Suprapubic skin (tissue), 4 donors: ENCODE measurements at regions not wholly inside any gene's neighbourhood (a gene's known extent, or its start where the extent isn't known, plus 50 kb on each side); places are given as distances from the start of the nearest gene placed in this dataset.

Experiments used
- DNase-seq, 2 donors: peaks; one replicate each; pipeline ENCODE4 v3.0.0-alpha.2; 2019; ENCODE audit warnings: low spot score in 2 of 2
- H3K27ac ChIP-seq: fragments of 200-600 bp; sonication (generic); one replicate; pipeline ENCODE4 v1.5.1; 2019
- H3K27me3 ChIP-seq: fragments of 200-600 bp; sonication (generic); one replicate; pipeline ENCODE4 v1.5.1; 2019
- H3K36me3 ChIP-seq: fragments of 200-600 bp; sonication (generic); one replicate; pipeline ENCODE4 v1.5.1; 2019
- H3K4me1 ChIP-seq: fragments of 200-600 bp; sonication (generic); one replicate; pipeline ENCODE4 v1.5.1; 2019
- H3K4me3 ChIP-seq: fragments of 200-600 bp; sonication (generic); one replicate; pipeline ENCODE4 v1.5.1; 2019; ENCODE audit warnings: mild to moderate bottlenecking
- H3K9me3 ChIP-seq: fragments of 200-600 bp; sonication (generic); one replicate; pipeline ENCODE4 v1.5.1; 2019
- CTCF ChIP-seq, 2 donors: fragments of 200-600 bp in 1 of 2; fragments of 450-650 bp in 1 of 2; sonication (generic) in 1 of 2; IDR thresholded peaks; one replicate each; pipeline ENCODE4 v1.5.1; 2016 to 2019; ENCODE audit warnings: antibody characterized with exemption in 2 of 2, mild to moderate bottlenecking in 1 of 2, moderate library complexity in 1 of 2
- EP300 ChIP-seq: sonication (generic); formaldehyde crosslinking; IDR thresholded peaks from one replicate; pipeline ENCODE4 v1.6.1; 2017; ENCODE audit warnings: antibody characterized with exemption
- POLR2A ChIP-seq, 2 donors: fragments of 450-650 bp; IDR thresholded peaks; one replicate each; pipeline ENCODE4 v1.6.1; 2017; ENCODE audit warnings: antibody characterized with exemption in 2 of 2, mild to moderate bottlenecking in 2 of 2, moderate library complexity in 2 of 2
- POLR2AphosphoS5 ChIP-seq, 3 donors: sonication (generic); formaldehyde crosslinking; IDR thresholded peaks; one replicate each; pipeline ENCODE4 v1.6.1; 2017; ENCODE audit warnings: antibody characterized with exemption in 3 of 3
- WGBS: methylation state at CpG from one replicate; pipeline ENCODE4 v1.1.5; 2018; 5-methylcytosine and 5-hydroxymethylcytosine counted together

- DNase-seq = no peak
- Histone ChIP-seq H3K36me3 (no peaks in the 10 kb centered on the region), H3K9me3 (no peaks in the 10 kb centered on the region), H3K27ac (no peak overlapping the region), H3K4me1 (no peaks in the 10 kb centered on the region), H3K4me3 (no peak overlapping the region), H3K27me3 (no peaks in the 10 kb centered on the region)
- TF ChIP-seq EP300 (no peak), POLR2A (IDR thresholded peaks at IDR 0.05) (no peak), POLR2AphosphoS5 (IDR thresholded peaks at IDR 0.05) (no peak), CTCF (IDR thresholded peaks at IDR 0.05) (no peak)
- WGBS = 74% methylated on average over 2 of the region's 2 CpGs
Observed at GRCh38 chr3:174488527-174488926, 370.6 kb upstream of the NAALADL2 start.

- Histone ChIP-seq H3K27me3 (no peaks in the 10 kb centered on the region), H3K9me3 (no peaks in the 10 kb centered on the region), H3K36me3 (no peaks in the 10 kb centered on the region), H3K4me1 (peaks cover 7% of the 10 kb centered on the region), H3K4me3 (no peak overlapping the region), H3K27ac (no peak overlapping the region)
- no peak for TF ChIP-seq EP300
- no peak for TF ChIP-seq POLR2AphosphoS5 (IDR thresholded peaks at IDR 0.05)
- TF ChIP-seq POLR2A (IDR thresholded peaks at IDR 0.05) = no peak
- no peak for TF ChIP-seq CTCF (IDR thresholded peaks at IDR 0.05)
- DNase-seq = no peak
- WGBS = 22% methylated on average over 4 of the region's 4 CpGs
Observed at GRCh38 chr3:174495311-174495710, 363.8 kb upstream of the NAALADL2 start.

- H3K27ac ChIP-seq = no peak overlapping the region
- H3K4me1 ChIP-seq = peaks cover 7% of the 10 kb centered on the region
- no peak for DNase-seq
- no peak overlapping the region for H3K4me3 ChIP-seq
- H3K9me3 ChIP-seq = no peaks in the 10 kb centered on the region
- no peaks in the 10 kb centered on the region for H3K36me3 ChIP-seq
- TF ChIP-seq EP300 (no peak), POLR2A (IDR thresholded peaks at IDR 0.05) (no peak), POLR2AphosphoS5 (IDR thresholded peaks at IDR 0.05) (no peak), CTCF (IDR thresholded peaks at IDR 0.05) (no peak)
- H3K27me3 ChIP-seq = no peaks in the 10 kb centered on the region
- WGBS = 84% methylated on average over 1 of the region's 1 CpG
Observed at GRCh38 chr3:174495928-174496327, 363.2 kb upstream of the NAALADL2 start.

GRCh38 chr3:174498638-174499037, 360.5 kb upstream of the NAALADL2 start:
- no peak for DNase-seq
- Histone ChIP-seq H3K9me3 (no peaks in the 10 kb centered on the region), H3K4me1 (peaks cover 7% of the 10 kb centered on the region), H3K4me3 (no peak overlapping the region), H3K36me3 (no peaks in the 10 kb centered on the region), H3K27me3 (no peaks in the 10 kb centered on the region), H3K27ac (no peak overlapping the region)
- TF ChIP-seq POLR2A (IDR thresholded peaks at IDR 0.05) = no peak
- 47% methylated on average over 2 of the region's 2 CpGs for WGBS

GRCh38 chr3:174505266-174505665, 353.9 kb upstream of the NAALADL2 start:
- no peaks in the 10 kb centered on the region for H3K27me3 ChIP-seq
- 87% methylated on average over 1 of the region's 1 CpG for WGBS
- H3K27ac ChIP-seq = no peak overlapping the region
- no peaks in the 10 kb centered on the region for H3K4me1 ChIP-seq
- no peaks in the 10 kb centered on the region for H3K9me3 ChIP-seq
- TF ChIP-seq EP300 = no peak
- TF ChIP-seq CTCF (IDR thresholded peaks at IDR 0.05) = no peak
- no peak for TF ChIP-seq POLR2A (IDR thresholded peaks at IDR 0.05)
- TF ChIP-seq POLR2AphosphoS5 (IDR thresholded peaks at IDR 0.05) = no peak
- H3K4me3 ChIP-seq = no peak overlapping the region
- H3K36me3 ChIP-seq = no peaks in the 10 kb centered on the region
- no peak for DNase-seq

- Histone ChIP-seq H3K27ac (no peak overlapping the region), H3K27me3 (no peaks in the 10 kb centered on the region), H3K4me3 (no peak overlapping the region), H3K36me3 (no peaks in the 10 kb centered on the region), H3K9me3 (no peaks in the 10 kb centered on the region), H3K4me1 (no peaks in the 10 kb centered on the region)
- 86% methylated on average over 3 of the region's 3 CpGs for WGBS
- no peak for DNase-seq
- TF ChIP-seq POLR2AphosphoS5 (IDR thresholded peaks at IDR 0.05) (no peak), EP300 (no peak), CTCF (IDR thresholded peaks at IDR 0.05) (no peak), POLR2A (IDR thresholded peaks at IDR 0.05) (no peak)
Observed at GRCh38 chr3:174524203-174524602, 334.9 kb upstream of the NAALADL2 start.
